CD4-positive, alpha-beta T cell (primary cell): ENCODE measurements at regions not wholly inside any gene's neighbourhood (a gene's known extent, or its start where the extent isn't known, plus 50 kb on each side); places are given as distances from the start of the nearest gene placed in this dataset.

Experiments used
- ATAC-seq: fragments of 200-7000 bp; cut with Tn5 transposase; one replicate; pipeline ENCODE4 v1.10.0; 2022; ENCODE audit warnings: mild to moderate bottlenecking; ENCODE audit not compliant: poor library complexity
- CTCF ChIA-PET: fragments of 350-600 bp; sonication (Branson Sonifier 250); formaldehyde crosslinking; loops from one replicate; lab custom pipeline; 2021; ENCODE audit warnings: antibody characterized with exemption, inconsistent platforms; lab: Charles Lee
- POLR2A ChIA-PET: fragments of 350-600 bp; sonication (Branson Sonifier 250); formaldehyde crosslinking; loops from one replicate; lab custom pipeline; 2021; ENCODE audit warnings: antibody characterized with exemption, inconsistent platforms; lab: Charles Lee
- DNase-seq, 14 experiments: peaks; one replicate each; pipeline ENCODE4 v3.0.0-alpha.2; 2013 to 2020; ENCODE audit warnings: mixed read lengths in 2 of 14
- H3K27ac ChIP-seq, 2 donors: one replicate each; pipeline versions ENCODE4 v1.5.1 to v1.7.0; 2013; ENCODE audit warnings: low read length in 2 of 2, low read depth in 1 of 2, mild to moderate bottlenecking in 1 of 2
- H3K27me3 ChIP-seq, 2 experiments: 1 replicate in 1 of 2; 2 replicates in 1 of 2; pipeline versions ENCODE4 v1.6.1 to v1.7.0; 2013; ENCODE audit warnings: low read length in 2 of 2, control low read depth in 1 of 2, mild to moderate bottlenecking in 1 of 2, moderate library complexity in 1 of 2; ENCODE audit not compliant: insufficient read depth in 2 of 2, control insufficient read depth in 1 of 2
- H3K36me3 ChIP-seq: one replicate; pipeline ENCODE4 v1.6.1; 2013; ENCODE audit warnings: low read length, control low read depth; ENCODE audit not compliant: insufficient read depth
- H3K4me1 ChIP-seq: one replicate; pipeline ENCODE4 v1.6.1; 2013; ENCODE audit warnings: low read length, control low read depth; ENCODE audit not compliant: insufficient read depth
- H3K4me3 ChIP-seq: one replicate; pipeline ENCODE4 v1.5.1; 2013; ENCODE audit warnings: mild to moderate bottlenecking, low read length, moderate library complexity
- H3K9me3 ChIP-seq, 2 experiments: 1 replicate in 1 of 2; 2 replicates in 1 of 2; pipeline versions ENCODE4 v1.6.1 to v1.7.0; 2013; ENCODE audit warnings: low read length in 2 of 2, mild to moderate bottlenecking in 2 of 2, control low read depth in 1 of 2, moderate library complexity in 1 of 2; ENCODE audit not compliant: control insufficient read depth in 1 of 2, insufficient read depth in 1 of 2
- H3K27ac Mint-ChIP-seq: one replicate; pipeline ENCODE4 v1.8.0; 2020; ENCODE audit warnings: mixed read lengths
- H3K27me3 Mint-ChIP-seq: one replicate; pipeline ENCODE4 v1.8.0; 2021; ENCODE audit warnings: mixed read lengths
- H3K36me3 Mint-ChIP-seq: one replicate; pipeline ENCODE4 v1.8.0; 2021; ENCODE audit warnings: low read depth, mixed read lengths
- H3K4me1 Mint-ChIP-seq: one replicate; pipeline ENCODE4 v1.8.0; 2021; ENCODE audit warnings: low read depth, mixed read lengths
- H3K4me3 Mint-ChIP-seq: one replicate; pipeline ENCODE4 v1.8.0; 2020; ENCODE audit warnings: mild to moderate bottlenecking, mixed read lengths
- H3K9me3 Mint-ChIP-seq: one replicate; pipeline ENCODE4 v1.8.0; 2020; ENCODE audit warnings: mixed read lengths
- intact Hi-C, 2 experiments: fragments of 100-400 bp; cut with DNase I in 1 of 2; cut with micrococcal nuclease in 1 of 2; formaldehyde crosslinking; loops; one replicate each; pipeline versions ENCODE4 v1.15.1 to v1.9.0; 2023 to 2025; cut with DNase I, micrococcal nuclease
- TF ChIP-seq, protein P1 (sequence below): fragments of 200-600 bp; IDR thresholded peaks from one replicate; pipeline ENCODE4 v1.8.0; 2022; ENCODE audit warnings: antibody characterized with exemption, mild to moderate bottlenecking

DNA sequence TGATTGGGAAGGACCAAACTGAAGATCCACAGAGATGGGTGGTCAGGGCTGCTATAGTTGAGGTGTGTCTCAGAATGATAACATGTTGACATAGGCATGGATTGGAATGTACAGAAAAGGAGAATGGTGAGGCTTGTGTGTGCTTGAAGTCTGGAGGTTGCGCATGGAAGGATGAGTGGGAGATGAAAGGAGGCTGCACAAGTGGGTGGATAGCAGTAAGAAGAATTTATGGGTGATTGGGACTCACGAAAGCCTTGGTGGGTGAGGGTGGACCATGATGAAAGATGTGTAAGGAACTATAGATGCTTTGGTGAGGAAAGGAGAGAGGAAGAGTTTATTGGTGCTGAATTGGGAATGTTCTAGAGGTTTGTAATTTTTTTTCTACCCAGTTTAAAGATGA, 1287.7 kb downstream of the UQCRFS1 start:
- H3K27ac Mint-ChIP-seq, result no peak overlapping the region
- Histone ChIP-seq H3K4me3 (no peak overlapping the region), H3K27ac (no peak overlapping the region), H3K27me3 (no peaks in the 10 kb centered on the region), H3K4me1 (no peaks in the 10 kb centered on the region), H3K36me3 (no peaks in the 10 kb centered on the region), H3K9me3 (no peaks in the 10 kb centered on the region)
- no peaks in the 10 kb centered on the region for H3K4me1 Mint-ChIP-seq
- no peaks in the 10 kb centered on the region for H3K36me3 Mint-ChIP-seq
- ATAC-seq, result no peak
- intact Hi-C loops, result no loop called here
- no peaks in the 10 kb centered on the region for H3K27me3 Mint-ChIP-seq
- no peak for DNase-seq
- CTCF ChIA-PET, result no interaction called here
- peaks cover 6% of the 10 kb centered on the region for H3K9me3 Mint-ChIP-seq
- TF ChIP-seq, protein P1, sequence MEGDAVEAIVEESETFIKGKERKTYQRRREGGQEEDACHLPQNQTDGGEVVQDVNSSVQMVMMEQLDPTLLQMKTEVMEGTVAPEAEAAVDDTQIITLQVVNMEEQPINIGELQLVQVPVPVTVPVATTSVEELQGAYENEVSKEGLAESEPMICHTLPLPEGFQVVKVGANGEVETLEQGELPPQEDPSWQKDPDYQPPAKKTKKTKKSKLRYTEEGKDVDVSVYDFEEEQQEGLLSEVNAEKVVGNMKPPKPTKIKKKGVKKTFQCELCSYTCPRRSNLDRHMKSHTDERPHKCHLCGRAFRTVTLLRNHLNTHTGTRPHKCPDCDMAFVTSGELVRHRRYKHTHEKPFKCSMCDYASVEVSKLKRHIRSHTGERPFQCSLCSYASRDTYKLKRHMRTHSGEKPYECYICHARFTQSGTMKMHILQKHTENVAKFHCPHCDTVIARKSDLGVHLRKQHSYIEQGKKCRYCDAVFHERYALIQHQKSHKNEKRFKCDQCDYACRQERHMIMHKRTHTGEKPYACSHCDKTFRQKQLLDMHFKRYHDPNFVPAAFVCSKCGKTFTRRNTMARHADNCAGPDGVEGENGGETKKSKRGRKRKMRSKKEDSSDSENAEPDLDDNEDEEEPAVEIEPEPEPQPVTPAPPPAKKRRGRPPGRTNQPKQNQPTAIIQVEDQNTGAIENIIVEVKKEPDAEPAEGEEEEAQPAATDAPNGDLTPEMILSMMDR, result no peak
- no peak overlapping the region for H3K4me3 Mint-ChIP-seq
- POLR2A ChIA-PET, result no interaction called here

DNA sequence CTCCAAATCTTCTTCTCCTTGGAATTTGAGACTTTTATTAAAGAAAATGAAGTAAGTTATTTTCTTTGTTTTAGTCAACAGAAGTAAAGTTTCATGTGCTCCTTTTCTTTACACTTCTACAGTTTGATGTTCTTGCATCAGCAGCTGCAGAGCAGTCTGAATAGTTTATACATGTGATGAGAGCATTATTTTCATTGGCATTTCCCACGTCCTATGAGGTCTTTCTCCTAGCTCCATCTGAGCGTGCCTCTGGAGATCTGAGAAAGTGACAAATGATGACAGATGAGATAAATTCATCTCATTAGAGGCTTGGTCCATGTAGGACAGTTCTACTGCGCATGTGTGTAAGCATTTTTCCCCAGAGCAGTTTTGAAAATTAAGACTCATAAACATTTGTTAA, 1290.0 kb downstream of the UQCRFS1 start:
- POLR2A ChIA-PET, result no interaction called here
- intact Hi-C loops, result no loop called here

DNA sequence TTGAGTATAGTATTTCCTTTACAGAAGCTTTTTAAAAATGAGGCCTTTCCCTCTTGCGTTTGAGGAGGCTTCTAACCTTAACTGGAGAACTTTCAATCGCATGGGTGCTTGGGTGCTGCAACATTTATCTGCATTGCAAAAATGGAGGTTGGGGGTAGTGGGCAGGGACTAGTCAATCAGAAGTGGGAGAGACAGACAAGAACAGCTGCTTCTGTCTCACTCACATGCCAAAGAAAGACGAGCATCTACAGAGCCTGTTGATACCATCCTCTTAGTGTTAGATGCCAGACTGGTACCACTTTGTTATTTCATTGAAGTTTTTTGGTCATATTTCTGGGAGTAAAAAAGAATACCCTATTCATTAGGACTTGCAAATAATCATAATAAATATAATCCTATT, 1292.2 kb downstream of the UQCRFS1 start:
- no peak overlapping the region for H3K27ac Mint-ChIP-seq
- ATAC-seq (no peak), DNase-seq (no peak)
- Histone ChIP-seq H3K4me1 (no peaks in the 10 kb centered on the region), H3K9me3 (peaks cover 0 to 4% of the 10 kb centered on the region in 2 experiments), H3K36me3 (no peaks in the 10 kb centered on the region), H3K4me3 (no peak overlapping the region), H3K27ac (no peak overlapping the region), H3K27me3 (no peaks in the 10 kb centered on the region)
- TF ChIP-seq, protein P1, result no peak
- H3K27me3 Mint-ChIP-seq, result no peaks in the 10 kb centered on the region
- intact Hi-C loops, result no loop called here
- ChIA-PET POLR2A (no interaction called here), CTCF (no interaction called here)
- H3K4me3 Mint-ChIP-seq, result no peak overlapping the region
- H3K9me3 Mint-ChIP-seq, result peaks cover 5% of the 10 kb centered on the region
- no peaks in the 10 kb centered on the region for H3K36me3 Mint-ChIP-seq
- no peaks in the 10 kb centered on the region for H3K4me1 Mint-ChIP-seq

More for the DNA sequence above, 1290.0 kb downstream of the UQCRFS1 start:
- ATAC-seq, result no peak
- no peaks in the 10 kb centered on the region for H3K36me3 ChIP-seq
- Mint-ChIP-seq H3K4me1 (no peaks in the 10 kb centered on the region), H3K9me3 (peaks cover 5% of the 10 kb centered on the region), H3K27ac (no peak overlapping the region), H3K27me3 (no peaks in the 10 kb centered on the region), H3K36me3 (no peaks in the 10 kb centered on the region), H3K4me3 (no peak overlapping the region)
- TF ChIP-seq, protein P1, result no peak
- H3K4me3 ChIP-seq, result no peak overlapping the region
- no peak overlapping the region for H3K27ac ChIP-seq
- DNase-seq, result no peak
- H3K9me3 ChIP-seq, result peaks cover 0 to 4% of the 10 kb centered on the region in 2 experiments
- no peaks in the 10 kb centered on the region for H3K4me1 ChIP-seq
- H3K27me3 ChIP-seq, result no peaks in the 10 kb centered on the region
- CTCF ChIA-PET, result no interaction called here
